PC-3 (cell line): ENCODE measurements at regions not wholly inside any gene's neighbourhood (a gene's known extent, or its start where the extent isn't known, plus 50 kb on each side); places are given as distances from the start of the nearest gene placed in this dataset.

Source experiments
- ATAC-seq: fragments of 200-7000 bp; cut with Tn5 transposase; 2 replicates; pipeline ENCODE4 v1.9.1; 2020; ENCODE audit warnings: mild to moderate bottlenecking, moderate library complexity
- BruUV-seq: library from RNA; stranded (reverse); fragments of 400-500 nt; replicated peaks from 2 replicates; lab custom pipeline; 2021; lab: Mats Ljungman, UMichigan
- CTCF ChIA-PET: fragments of 300-600 bp; sonication (Branson Sonifier 250); formaldehyde crosslinking; loops from one replicate; lab custom pipeline; 2022; ENCODE audit warnings: antibody characterized with exemption; lab: Charles Lee
- POLR2A ChIA-PET: fragments of 300-600 bp; sonication (Branson Sonifier 250); formaldehyde crosslinking; loops from one replicate; lab custom pipeline; 2022; ENCODE audit warnings: antibody characterized with exemption; ENCODE audit not compliant: unreplicated experiment; lab: Charles Lee
- DNase-seq: peaks from one replicate; pipeline ENCODE4 v3.0.0-alpha.2; 2015
- H2AFZ ChIP-seq: fragments of 300-600 bp; sonication (generic); 2 replicates; pipeline ENCODE4 v1.6.0; 2016; ENCODE audit warnings: antibody characterized with exemption, low read length
- H3F3A ChIP-seq: fragments of 300-600 bp; sonication (generic); one replicate; pipeline ENCODE4 v1.6.0; 2017; ENCODE audit warnings: antibody characterized with exemption, low read length, control low read depth, mild to moderate bottlenecking; ENCODE audit not compliant: unreplicated experiment
- H3K27ac ChIP-seq: fragments of 300-600 bp; sonication (generic); 2 replicates; pipeline ENCODE4 v1.5.1; 2016; ENCODE audit warnings: mild to moderate bottlenecking, low read length
- H3K27me3 ChIP-seq: fragments of 300-600 bp; sonication (generic); 2 replicates; pipeline ENCODE4 v1.6.1; 2016; ENCODE audit warnings: low read length, mixed read lengths
- H3K36me3 ChIP-seq: fragments of 300-600 bp; sonication (generic); 2 replicates; pipeline ENCODE4 v1.6.1; 2016; ENCODE audit warnings: low read depth, mixed run types, low read length, mixed read lengths
- H3K4me1 ChIP-seq: fragments of 300-600 bp; sonication (generic); 2 replicates; pipeline ENCODE4 v1.5.1; 2016; ENCODE audit warnings: low read length; ENCODE audit not compliant: insufficient read depth
- H3K4me2 ChIP-seq: fragments of 300-600 bp; sonication (generic); 2 replicates; pipeline ENCODE4 v1.6.0; 2016; ENCODE audit warnings: low read length
- H3K4me3 ChIP-seq: fragments of 300-600 bp; sonication (generic); 2 replicates; pipeline ENCODE4 v1.5.1; 2016; ENCODE audit warnings: mild to moderate bottlenecking, low read length, mixed read lengths
- H3K79me2 ChIP-seq: fragments of 300-600 bp; sonication (generic); 2 replicates; pipeline ENCODE4 v1.6.1; 2017; ENCODE audit warnings: low read length, mixed read lengths
- H3K9ac ChIP-seq: fragments of 300-600 bp; sonication (generic); 2 replicates; pipeline ENCODE4 v1.6.0; 2016; ENCODE audit warnings: mild to moderate bottlenecking, low read length
- H3K9me2 ChIP-seq: fragments of 300-600 bp; sonication (generic); replicated peaks from 2 replicates; pipeline ENCODE4 v1.6.1; 2016; ENCODE audit warnings: mixed run types, low read length, mixed read lengths
- H3K9me3 ChIP-seq: fragments of 300-600 bp; sonication (generic); 2 replicates; pipeline ENCODE4 v1.6.1; 2016; ENCODE audit warnings: low read length, mixed read lengths
- H4K20me1 ChIP-seq: fragments of 300-600 bp; sonication (generic); 2 replicates; pipeline ENCODE4 v1.6.1; 2016; ENCODE audit warnings: low read length, mixed read lengths
- EZH2 ChIP-seq: fragments of 300-600 bp; sonication (generic); IDR thresholded peaks from one replicate; pipeline ENCODE4 v1.6.1; 2017; ENCODE audit warnings: antibody characterized with exemption, mild to moderate bottlenecking, low read length; ENCODE audit not compliant: unreplicated experiment
- EZH2phosphoT487 ChIP-seq: fragments of 300-600 bp; sonication (generic); IDR thresholded peaks from 2 replicates; pipeline ENCODE4 v1.6.1; 2018; ENCODE audit warnings: mild to moderate bottlenecking, antibody characterized with exemption, low read length, borderline replicate concordance
- intact Hi-C: fragments of 100-400 bp; cut with micrococcal nuclease; formaldehyde crosslinking; loops from 2 replicates; pipeline ENCODE4 v1.9.0; 2023
- TF ChIP-seq, protein P1 (sequence below): fragments of 300-600 bp; sonication (generic); conservative IDR thresholded peaks from 2 replicates; pipeline ENCODE4 v1.5.1; 2017; ENCODE audit warnings: antibody characterized with exemption, low read depth, mild to moderate bottlenecking, low read length

DNA sequence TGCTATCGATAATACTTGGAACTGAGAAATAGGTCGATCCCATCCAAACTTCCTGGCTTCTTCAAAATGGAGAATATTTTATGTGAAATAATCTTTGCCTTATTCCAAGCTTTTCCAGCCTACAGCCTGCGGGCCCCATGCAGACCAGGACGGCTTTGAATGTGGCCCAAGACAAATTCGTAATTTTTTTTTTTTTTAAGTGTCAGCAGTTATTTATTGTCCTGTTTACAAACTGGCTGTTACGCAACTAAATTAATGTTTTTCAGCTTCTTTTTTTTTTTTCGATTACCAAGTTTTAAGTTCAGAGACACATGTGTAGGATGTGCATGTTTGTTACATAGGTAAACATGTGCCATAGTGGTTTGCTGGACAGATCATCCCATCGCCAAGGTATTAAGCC, 411.7 kb upstream of the EDIL3 start:
- no peak for TF ChIP-seq EZH2
- TF ChIP-seq, protein P1, sequence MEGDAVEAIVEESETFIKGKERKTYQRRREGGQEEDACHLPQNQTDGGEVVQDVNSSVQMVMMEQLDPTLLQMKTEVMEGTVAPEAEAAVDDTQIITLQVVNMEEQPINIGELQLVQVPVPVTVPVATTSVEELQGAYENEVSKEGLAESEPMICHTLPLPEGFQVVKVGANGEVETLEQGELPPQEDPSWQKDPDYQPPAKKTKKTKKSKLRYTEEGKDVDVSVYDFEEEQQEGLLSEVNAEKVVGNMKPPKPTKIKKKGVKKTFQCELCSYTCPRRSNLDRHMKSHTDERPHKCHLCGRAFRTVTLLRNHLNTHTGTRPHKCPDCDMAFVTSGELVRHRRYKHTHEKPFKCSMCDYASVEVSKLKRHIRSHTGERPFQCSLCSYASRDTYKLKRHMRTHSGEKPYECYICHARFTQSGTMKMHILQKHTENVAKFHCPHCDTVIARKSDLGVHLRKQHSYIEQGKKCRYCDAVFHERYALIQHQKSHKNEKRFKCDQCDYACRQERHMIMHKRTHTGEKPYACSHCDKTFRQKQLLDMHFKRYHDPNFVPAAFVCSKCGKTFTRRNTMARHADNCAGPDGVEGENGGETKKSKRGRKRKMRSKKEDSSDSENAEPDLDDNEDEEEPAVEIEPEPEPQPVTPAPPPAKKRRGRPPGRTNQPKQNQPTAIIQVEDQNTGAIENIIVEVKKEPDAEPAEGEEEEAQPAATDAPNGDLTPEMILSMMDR, result no peak
- no peak for TF ChIP-seq EZH2phosphoT487
- ChIA-PET CTCF (no interaction called here), POLR2A (no interaction called here)
- ATAC-seq, result no peak
- H3F3A ChIP-seq, result no peaks in the 10 kb centered on the region
- no peak for DNase-seq
- no TSS peak for BruUV-seq
- H3K4me3 ChIP-seq, result no peak overlapping the region
- no peaks in the 10 kb centered on the region for H3K27me3 ChIP-seq
- no peak overlapping the region for H3K27ac ChIP-seq
- no peaks in the 10 kb centered on the region for H3K79me2 ChIP-seq
- H2AFZ ChIP-seq, result no peak overlapping the region
- H3K4me1 ChIP-seq, result 0 out of 2 replicates have a peak, but pooled peaks cover 3% of the 10 kb centered on the region
- no peaks in the 10 kb centered on the region for H3K9me2 ChIP-seq
- H4K20me1 ChIP-seq, result no peaks in the 10 kb centered on the region
- H3K9ac ChIP-seq, result no peak overlapping the region
- intact Hi-C loops, result no loop called here
- no peaks in the 10 kb centered on the region for H3K9me3 ChIP-seq
- H3K4me2 ChIP-seq, result no peak overlapping the region
- H3K36me3 ChIP-seq, result no peaks in the 10 kb centered on the region

DNA sequence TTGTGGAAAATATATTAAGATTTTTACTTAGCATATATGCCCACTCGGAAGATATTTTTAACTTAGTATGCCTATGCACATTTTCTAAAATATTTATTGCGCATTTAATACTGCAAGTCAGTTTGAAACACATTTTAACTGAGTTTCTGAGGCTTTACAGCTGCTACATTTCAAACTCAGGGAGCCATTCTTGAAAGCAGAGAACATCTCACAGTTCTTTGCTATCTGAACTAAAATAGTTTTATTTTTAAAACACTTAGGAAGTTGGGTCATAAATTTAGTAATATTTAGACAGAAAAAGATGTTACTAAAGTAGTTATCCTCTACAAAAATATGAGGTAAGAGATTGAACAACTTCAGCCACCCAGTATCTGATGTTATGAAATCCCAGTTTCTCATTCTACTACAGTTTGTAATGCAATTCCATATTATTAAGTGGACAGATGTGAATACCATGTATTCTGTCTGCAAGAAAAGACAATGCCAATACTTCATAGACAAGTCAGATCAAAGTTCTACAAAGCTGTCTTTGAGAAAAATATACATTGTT, 409.9 kb upstream of the EDIL3 start:
- H3K27ac ChIP-seq, result no peak overlapping the region
- H2AFZ ChIP-seq, result no peak overlapping the region
- H3K9ac ChIP-seq, result no peak overlapping the region
- H3K79me2 ChIP-seq, result no peaks in the 10 kb centered on the region
- H3F3A ChIP-seq, result no peaks in the 10 kb centered on the region
- H3K36me3 ChIP-seq, result no peaks in the 10 kb centered on the region
- H3K4me1 ChIP-seq, result 0 out of 2 replicates have a peak, but pooled peaks cover 3% of the 10 kb centered on the region
- DNase-seq, result no peak
- H3K27me3 ChIP-seq, result no peaks in the 10 kb centered on the region
- CTCF ChIA-PET, result no interaction called here
- no peaks in the 10 kb centered on the region for H3K9me2 ChIP-seq
- TF ChIP-seq EZH2, result no peak
- TF ChIP-seq EZH2phosphoT487, result no peak
- TF ChIP-seq, protein P1, result no peak
- intact Hi-C loops, result no loop called here
- no TSS peak for BruUV-seq
- no peaks in the 10 kb centered on the region for H3K9me3 ChIP-seq
- ATAC-seq, result no peak
- H3K4me2 ChIP-seq, result no peak overlapping the region
- H4K20me1 ChIP-seq, result no peaks in the 10 kb centered on the region
- POLR2A ChIA-PET, result no interaction called here
- no peak overlapping the region for H3K4me3 ChIP-seq

DNA sequence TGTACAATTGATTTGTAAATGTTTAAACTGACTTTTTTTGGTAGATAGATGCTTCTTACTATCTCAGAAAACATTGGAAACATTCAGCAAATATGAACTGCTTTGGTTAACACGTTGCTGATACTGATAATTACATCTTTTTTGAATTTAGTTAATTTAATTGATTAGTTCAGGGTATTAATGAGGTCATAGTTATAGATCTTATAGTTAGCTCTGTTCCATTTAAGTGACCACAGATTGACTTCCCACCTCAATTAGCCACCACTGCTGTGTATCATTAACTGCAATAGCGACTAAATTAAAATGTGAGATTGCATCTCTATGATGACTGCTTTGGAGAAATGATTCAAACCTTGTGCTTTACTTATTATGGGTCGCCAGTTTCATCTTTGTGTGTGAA, 407.1 kb upstream of the EDIL3 start:
- no peak overlapping the region for H3K4me3 ChIP-seq
- H3K79me2 ChIP-seq, result no peaks in the 10 kb centered on the region
- H3K9me2 ChIP-seq, result no peaks in the 10 kb centered on the region
- no peaks in the 10 kb centered on the region for H3F3A ChIP-seq
- no peak overlapping the region for H3K27ac ChIP-seq
- POLR2A ChIA-PET, result no interaction called here
- no peak for TF ChIP-seq EZH2phosphoT487
- no peak for TF ChIP-seq EZH2
- TF ChIP-seq, protein P1, result no peak
- intact Hi-C loops, result no loop called here
- no peak for DNase-seq
- no peak overlapping the region for H3K4me2 ChIP-seq
- H2AFZ ChIP-seq, result no peak overlapping the region
- 0 out of 2 replicates have a peak, but pooled peaks cover 3% of the 10 kb centered on the region for H3K4me1 ChIP-seq
- H4K20me1 ChIP-seq, result no peaks in the 10 kb centered on the region
- H3K36me3 ChIP-seq, result no peaks in the 10 kb centered on the region
- no peak overlapping the region for H3K9ac ChIP-seq
- H3K27me3 ChIP-seq, result no peaks in the 10 kb centered on the region
- ATAC-seq, result no peak
- no TSS peak for BruUV-seq
- H3K9me3 ChIP-seq, result no peaks in the 10 kb centered on the region
- CTCF ChIA-PET, result no interaction called here
